ENCODE measurements at regions not wholly inside any gene's neighbourhood (a gene's known extent, or its start where the extent isn't known, plus 50 kb on each side); places are given as distances from the start of the nearest gene placed in this dataset.

DNA sequence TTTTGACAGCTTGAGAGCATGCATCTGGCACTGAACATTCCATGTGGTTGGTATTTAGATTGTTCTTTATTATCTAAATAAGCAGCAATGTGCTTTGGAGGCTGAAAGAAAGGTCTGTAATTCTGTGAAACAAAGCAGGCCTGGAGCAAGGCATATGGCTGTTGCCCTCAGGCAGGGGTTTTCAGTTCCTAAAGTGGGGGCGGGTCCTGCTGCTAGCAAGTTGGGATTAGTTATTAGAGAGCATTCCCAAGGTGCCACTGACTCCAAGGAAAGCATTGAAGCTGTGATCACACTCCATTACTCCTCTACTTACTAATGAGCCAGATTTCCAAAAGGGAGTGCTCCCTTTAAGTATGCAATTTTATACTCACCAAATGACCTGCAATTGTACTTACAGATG lies 432.2 kb downstream of the OLFM4 start (continued):
- TF ChIP-seq, protein P1, sequence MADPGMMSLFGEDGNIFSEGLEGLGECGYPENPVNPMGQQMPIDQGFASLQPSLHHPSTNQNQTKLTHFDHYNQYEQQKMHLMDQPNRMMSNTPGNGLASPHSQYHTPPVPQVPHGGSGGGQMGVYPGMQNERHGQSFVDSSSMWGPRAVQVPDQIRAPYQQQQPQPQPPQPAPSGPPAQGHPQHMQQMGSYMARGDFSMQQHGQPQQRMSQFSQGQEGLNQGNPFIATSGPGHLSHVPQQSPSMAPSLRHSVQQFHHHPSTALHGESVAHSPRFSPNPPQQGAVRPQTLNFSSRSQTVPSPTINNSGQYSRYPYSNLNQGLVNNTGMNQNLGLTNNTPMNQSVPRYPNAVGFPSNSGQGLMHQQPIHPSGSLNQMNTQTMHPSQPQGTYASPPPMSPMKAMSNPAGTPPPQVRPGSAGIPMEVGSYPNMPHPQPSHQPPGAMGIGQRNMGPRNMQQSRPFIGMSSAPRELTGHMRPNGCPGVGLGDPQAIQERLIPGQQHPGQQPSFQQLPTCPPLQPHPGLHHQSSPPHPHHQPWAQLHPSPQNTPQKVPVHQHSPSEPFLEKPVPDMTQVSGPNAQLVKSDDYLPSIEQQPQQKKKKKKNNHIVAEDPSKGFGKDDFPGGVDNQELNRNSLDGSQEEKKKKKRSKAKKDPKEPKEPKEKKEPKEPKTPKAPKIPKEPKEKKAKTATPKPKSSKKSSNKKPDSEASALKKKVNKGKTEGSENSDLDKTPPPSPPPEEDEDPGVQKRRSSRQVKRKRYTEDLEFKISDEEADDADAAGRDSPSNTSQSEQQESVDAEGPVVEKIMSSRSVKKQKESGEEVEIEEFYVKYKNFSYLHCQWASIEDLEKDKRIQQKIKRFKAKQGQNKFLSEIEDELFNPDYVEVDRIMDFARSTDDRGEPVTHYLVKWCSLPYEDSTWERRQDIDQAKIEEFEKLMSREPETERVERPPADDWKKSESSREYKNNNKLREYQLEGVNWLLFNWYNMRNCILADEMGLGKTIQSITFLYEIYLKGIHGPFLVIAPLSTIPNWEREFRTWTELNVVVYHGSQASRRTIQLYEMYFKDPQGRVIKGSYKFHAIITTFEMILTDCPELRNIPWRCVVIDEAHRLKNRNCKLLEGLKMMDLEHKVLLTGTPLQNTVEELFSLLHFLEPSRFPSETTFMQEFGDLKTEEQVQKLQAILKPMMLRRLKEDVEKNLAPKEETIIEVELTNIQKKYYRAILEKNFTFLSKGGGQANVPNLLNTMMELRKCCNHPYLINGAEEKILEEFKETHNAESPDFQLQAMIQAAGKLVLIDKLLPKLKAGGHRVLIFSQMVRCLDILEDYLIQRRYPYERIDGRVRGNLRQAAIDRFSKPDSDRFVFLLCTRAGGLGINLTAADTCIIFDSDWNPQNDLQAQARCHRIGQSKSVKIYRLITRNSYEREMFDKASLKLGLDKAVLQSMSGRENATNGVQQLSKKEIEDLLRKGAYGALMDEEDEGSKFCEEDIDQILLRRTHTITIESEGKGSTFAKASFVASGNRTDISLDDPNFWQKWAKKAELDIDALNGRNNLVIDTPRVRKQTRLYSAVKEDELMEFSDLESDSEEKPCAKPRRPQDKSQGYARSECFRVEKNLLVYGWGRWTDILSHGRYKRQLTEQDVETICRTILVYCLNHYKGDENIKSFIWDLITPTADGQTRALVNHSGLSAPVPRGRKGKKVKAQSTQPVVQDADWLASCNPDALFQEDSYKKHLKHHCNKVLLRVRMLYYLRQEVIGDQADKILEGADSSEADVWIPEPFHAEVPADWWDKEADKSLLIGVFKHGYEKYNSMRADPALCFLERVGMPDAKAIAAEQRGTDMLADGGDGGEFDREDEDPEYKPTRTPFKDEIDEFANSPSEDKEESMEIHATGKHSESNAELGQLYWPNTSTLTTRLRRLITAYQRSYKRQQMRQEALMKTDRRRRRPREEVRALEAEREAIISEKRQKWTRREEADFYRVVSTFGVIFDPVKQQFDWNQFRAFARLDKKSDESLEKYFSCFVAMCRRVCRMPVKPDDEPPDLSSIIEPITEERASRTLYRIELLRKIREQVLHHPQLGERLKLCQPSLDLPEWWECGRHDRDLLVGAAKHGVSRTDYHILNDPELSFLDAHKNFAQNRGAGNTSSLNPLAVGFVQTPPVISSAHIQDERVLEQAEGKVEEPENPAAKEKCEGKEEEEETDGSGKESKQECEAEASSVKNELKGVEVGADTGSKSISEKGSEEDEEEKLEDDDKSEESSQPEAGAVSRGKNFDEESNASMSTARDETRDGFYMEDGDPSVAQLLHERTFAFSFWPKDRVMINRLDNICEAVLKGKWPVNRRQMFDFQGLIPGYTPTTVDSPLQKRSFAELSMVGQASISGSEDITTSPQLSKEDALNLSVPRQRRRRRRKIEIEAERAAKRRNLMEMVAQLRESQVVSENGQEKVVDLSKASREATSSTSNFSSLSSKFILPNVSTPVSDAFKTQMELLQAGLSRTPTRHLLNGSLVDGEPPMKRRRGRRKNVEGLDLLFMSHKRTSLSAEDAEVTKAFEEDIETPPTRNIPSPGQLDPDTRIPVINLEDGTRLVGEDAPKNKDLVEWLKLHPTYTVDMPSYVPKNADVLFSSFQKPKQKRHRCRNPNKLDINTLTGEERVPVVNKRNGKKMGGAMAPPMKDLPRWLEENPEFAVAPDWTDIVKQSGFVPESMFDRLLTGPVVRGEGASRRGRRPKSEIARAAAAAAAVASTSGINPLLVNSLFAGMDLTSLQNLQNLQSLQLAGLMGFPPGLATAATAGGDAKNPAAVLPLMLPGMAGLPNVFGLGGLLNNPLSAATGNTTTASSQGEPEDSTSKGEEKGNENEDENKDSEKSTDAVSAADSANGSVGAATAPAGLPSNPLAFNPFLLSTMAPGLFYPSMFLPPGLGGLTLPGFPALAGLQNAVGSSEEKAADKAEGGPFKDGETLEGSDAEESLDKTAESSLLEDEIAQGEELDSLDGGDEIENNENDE (IDR thresholded peaks at IDR 0.05; ENCODE audit: insufficient replicate concordance, low read length) = no peak
- no peak for TF ChIP-seq FOSL1 (IDR thresholded peaks at IDR 0.05; ENCODE audit: insufficient read depth, low read depth, low read length)
- TF ChIP-seq EGR1 (IDR thresholded peaks at IDR 0.05; ENCODE audit: borderline replicate concordance, low read depth, low read length) = no peak
- TF ChIP-seq HDAC6 (IDR thresholded peaks at IDR 0.05; ENCODE audit: low read depth, low read length) = no peak
- no peak for TF ChIP-seq POLR2A (IDR thresholded peaks at IDR 0.05; ENCODE audit: control extremely low read depth in 1 of 2, low read depth in 2 of 2, low read length in 2 of 2)
- no peak for TF ChIP-seq GABPA (IDR thresholded peaks at IDR 0.05; ENCODE audit: borderline replicate concordance, insufficient read depth, low read length)
